GM12878 (cell line): ENCODE measurements at regions not wholly inside any gene's neighbourhood (a gene's known extent, or its start where the extent isn't known, plus 50 kb on each side); places are given as distances from the start of the nearest gene placed in this dataset.

ENCODE experiments used
- CTCF ChIP-seq, 3 experiments: IDR thresholded peaks in 2 of 3; conservative IDR thresholded peaks in 1 of 3; 2 replicates each; pipeline ENCODE4 v1.5.1; 2011; ENCODE audit warnings: low read depth in 3 of 3, low read length in 3 of 3, mild to moderate bottlenecking in 3 of 3, control low read depth in 2 of 3, moderate library complexity in 2 of 3, inconsistent platforms in 1 of 3, mixed read lengths in 1 of 3; ENCODE audit not compliant: control insufficient read depth in 2 of 3, insufficient read depth in 1 of 3; ENCODE audit errors: extremely low read depth in 1 of 3
- MAX ChIP-seq: IDR thresholded peaks from 2 replicates; pipeline ENCODE4 v1.6.1; 2012; ENCODE audit warnings: low read depth, low read length, improper control_type of control experiment
- MTA2 ChIP-seq: fragments of 450-650 bp; IDR thresholded peaks from 2 replicates; pipeline ENCODE4 v1.6.1; 2016; ENCODE audit warnings: low read depth, mild to moderate bottlenecking, moderate library complexity
- ZNF274 ChIP-seq: IDR thresholded peaks from one replicate; pipeline ENCODE4 v1.8.0; 2011; ENCODE audit not compliant: insufficient read length, insufficient read depth
- TF ChIP-seq, protein P1 (sequence below): IDR thresholded peaks from 2 replicates; pipeline ENCODE4 v1.6.1; 2011; ENCODE audit warnings: borderline replicate concordance, low read depth, mild to moderate bottlenecking, moderate library complexity, mixed read lengths, low read length; ENCODE audit not compliant: insufficient read depth; ENCODE audit errors: extremely low read length

DNA sequence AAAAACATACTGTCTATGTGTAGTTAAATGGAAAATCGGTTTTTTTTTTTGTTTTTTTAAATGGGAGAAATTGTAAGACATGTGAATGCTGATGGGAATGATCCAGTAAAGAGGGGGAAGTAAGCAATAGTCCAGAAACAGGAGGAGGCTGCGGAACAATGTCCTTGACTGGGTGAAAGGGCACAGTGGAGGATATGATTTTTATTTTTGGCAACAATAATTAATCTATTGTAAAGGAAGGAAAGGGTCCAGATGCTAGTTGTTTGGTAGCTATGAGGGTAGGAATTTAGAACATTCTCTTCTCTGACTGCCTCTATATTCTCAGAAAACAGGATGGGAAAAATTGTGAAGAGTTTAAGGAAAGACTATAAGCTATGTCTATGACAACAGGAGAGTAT, 76.6 kb downstream of the RPL10L start:
- no peak for TF ChIP-seq MTA2
- TF ChIP-seq MAX: no peak
- no peak for TF ChIP-seq CTCF (IDR thresholded peaks at IDR 0.05 in 2 of 3, conservative IDR thresholded peaks at IDR 0.05 in 1 of 3; ENCODE audit: control insufficient read depth in 2 of 3, extremely low read depth in 1 of 3, insufficient read depth in 1 of 3, low read depth in 3 of 3, low read length in 3 of 3)
- TF ChIP-seq, protein P1, sequence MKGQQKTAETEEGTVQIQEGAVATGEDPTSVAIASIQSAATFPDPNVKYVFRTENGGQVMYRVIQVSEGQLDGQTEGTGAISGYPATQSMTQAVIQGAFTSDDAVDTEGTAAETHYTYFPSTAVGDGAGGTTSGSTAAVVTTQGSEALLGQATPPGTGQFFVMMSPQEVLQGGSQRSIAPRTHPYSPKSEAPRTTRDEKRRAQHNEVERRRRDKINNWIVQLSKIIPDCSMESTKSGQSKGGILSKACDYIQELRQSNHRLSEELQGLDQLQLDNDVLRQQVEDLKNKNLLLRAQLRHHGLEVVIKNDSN: no peak
- no peak for TF ChIP-seq ZNF274
